COLO668 (cell line): ENCODE measurements at regions not wholly inside any gene's neighbourhood (a gene's known extent, or its start where the extent isn't known, plus 50 kb on each side); places are given as distances from the start of the nearest gene placed in this dataset.
A peak's percentile ranks its signal among the peaks of the same experiment; 100 is the strongest.

Source experiments
- DNase-seq: peaks from one replicate; lab custom pipeline; 2025; ENCODE audit not compliant: unreplicated experiment; lab: John Stamatoyannopoulos, UW

- DNase-seq: no peak
Observed at GRCh38 chr4:122038896-122039295, 87.0 kb upstream of the TRPC3 start.

- no peak for DNase-seq
Observed at GRCh38 chr4:122034619-122035018, 82.8 kb upstream of the TRPC3 start.

GRCh38 chr4:122027203-122027602, 75.3 kb upstream of the TRPC3 start:
- DNase-seq: no peak

- no peak for DNase-seq
Observed at GRCh38 chr4:122017296-122017695, 65.4 kb upstream of the TRPC3 start.

- DNase-seq: no peak
Observed at GRCh38 chr4:122015203-122015602, 63.3 kb upstream of the TRPC3 start.

- no peak for DNase-seq
Observed at GRCh38 chr4:122012735-122013134, 60.9 kb upstream of the TRPC3 start.

- DNase-seq: no peak
Observed at GRCh38 chr4:122010610-122011009, 58.8 kb upstream of the TRPC3 start.

GRCh38 chr4:122009524-122009923, 57.7 kb upstream of the TRPC3 start:
- no peak for DNase-seq

- DNase-seq: no peak
Observed at GRCh38 chr4:122007016-122007415, 55.2 kb upstream of the TRPC3 start.

- DNase-seq: no peak
Observed at GRCh38 chr4:122005064-122005755, 53.4 kb upstream of the TRPC3 start.

- DNase-seq: peak; percentile 34
Observed at GRCh38 chr4:122003335-122003734, 51.5 kb upstream of the TRPC3 start.
